Mammary epithelial cell (primary cell): ENCODE measurements at regions not wholly inside any gene's neighbourhood (a gene's known extent, or its start where the extent isn't known, plus 50 kb on each side); places are given as distances from the start of the nearest gene placed in this dataset.

ENCODE experiments used
- CTCF ChIP-seq, 2 donors: IDR thresholded peaks in 1 of 2; conservative IDR thresholded peaks in 1 of 2; 2 replicates each; pipeline ENCODE4 v1.5.1; 2011 to 2012; ENCODE audit warnings: inconsistent platforms in 2 of 2, low read length in 2 of 2, mild to moderate bottlenecking in 2 of 2, control low read depth in 1 of 2, low read depth in 1 of 2; ENCODE audit not compliant: insufficient read depth in 1 of 2; ENCODE audit errors: extremely low read depth in 1 of 2
- EZH2 ChIP-seq: IDR thresholded peaks from 2 replicates; pipeline ENCODE4 v1.6.1; 2012; ENCODE audit warnings: low read length, inconsistent platforms, borderline replicate concordance

DNA sequence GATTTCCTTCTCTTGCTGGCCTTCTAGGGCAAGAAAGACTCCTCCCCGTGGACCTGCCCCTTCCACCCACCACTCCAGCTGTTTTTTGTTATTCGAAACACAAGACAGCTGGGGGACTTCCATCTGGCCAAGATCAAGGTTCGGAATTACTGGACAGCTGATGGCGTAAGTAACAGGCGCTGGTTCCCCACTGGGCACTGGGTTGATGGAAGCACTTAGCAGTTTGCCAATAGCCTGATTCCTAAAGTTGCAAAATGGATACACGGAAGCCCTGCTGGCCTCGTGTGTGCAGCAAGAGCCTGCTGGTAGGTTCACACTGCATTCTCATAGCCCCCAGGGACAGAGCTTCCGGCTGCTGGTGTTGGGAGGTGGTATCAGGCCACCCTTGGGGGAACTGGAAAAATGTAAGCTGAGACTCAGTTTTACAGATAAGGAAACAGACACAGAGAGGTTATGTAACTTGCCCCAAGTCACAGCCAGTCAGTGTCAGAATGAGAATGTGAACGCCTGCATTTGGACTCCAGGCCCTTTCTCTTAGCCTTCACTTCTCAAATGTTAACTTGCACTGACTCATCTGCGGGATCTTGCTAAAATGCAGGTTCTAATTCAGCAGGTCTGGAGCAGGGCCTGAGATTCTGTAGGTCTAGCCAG is 171.7 kb downstream of the KATNIP start:
- TF ChIP-seq CTCF (conservative IDR thresholded peaks at IDR 0.05 in 1 of 2, IDR thresholded peaks at IDR 0.05 in 1 of 2; ENCODE audit: extremely low read depth in 1 of 2, insufficient read depth in 1 of 2, low read depth in 1 of 2, low read length in 2 of 2) (no peak), EZH2 (no peak)
